ENCODE measurements at regions not wholly inside any gene's neighbourhood (a gene's known extent, or its start where the extent isn't known, plus 50 kb on each side); places are given as distances from the start of the nearest gene placed in this dataset.

- Histone ChIP-seq H3K36me3 (no peaks in the 10 kb centered on the region), H3K4me1 (no peaks in the 10 kb centered on the region), H3K9me3 (no peaks in the 10 kb centered on the region), H3K27ac (no peak overlapping the region), H3K27me3 (peaks cover 0 to 5% (median 0%) of the 10 kb centered on the region in 7 donors), H3K4me3 (no peak overlapping the region)
- ATAC-seq (no peak), DNase-seq (no peak)
- intact Hi-C loops (cut with DNase I): no loop called here
- WGBS, 2 donors: 61 to 77% methylated on average over 1 of the region's 1 CpG
- TF ChIP-seq, protein P1, sequence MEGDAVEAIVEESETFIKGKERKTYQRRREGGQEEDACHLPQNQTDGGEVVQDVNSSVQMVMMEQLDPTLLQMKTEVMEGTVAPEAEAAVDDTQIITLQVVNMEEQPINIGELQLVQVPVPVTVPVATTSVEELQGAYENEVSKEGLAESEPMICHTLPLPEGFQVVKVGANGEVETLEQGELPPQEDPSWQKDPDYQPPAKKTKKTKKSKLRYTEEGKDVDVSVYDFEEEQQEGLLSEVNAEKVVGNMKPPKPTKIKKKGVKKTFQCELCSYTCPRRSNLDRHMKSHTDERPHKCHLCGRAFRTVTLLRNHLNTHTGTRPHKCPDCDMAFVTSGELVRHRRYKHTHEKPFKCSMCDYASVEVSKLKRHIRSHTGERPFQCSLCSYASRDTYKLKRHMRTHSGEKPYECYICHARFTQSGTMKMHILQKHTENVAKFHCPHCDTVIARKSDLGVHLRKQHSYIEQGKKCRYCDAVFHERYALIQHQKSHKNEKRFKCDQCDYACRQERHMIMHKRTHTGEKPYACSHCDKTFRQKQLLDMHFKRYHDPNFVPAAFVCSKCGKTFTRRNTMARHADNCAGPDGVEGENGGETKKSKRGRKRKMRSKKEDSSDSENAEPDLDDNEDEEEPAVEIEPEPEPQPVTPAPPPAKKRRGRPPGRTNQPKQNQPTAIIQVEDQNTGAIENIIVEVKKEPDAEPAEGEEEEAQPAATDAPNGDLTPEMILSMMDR (IDR thresholded peaks at IDR 0.05): no peak
These were observed 866.3 kb downstream of the CCSER2 start for GRCh38 chr10:85194706-85195105.

- no peak for DNase-seq
- WGBS, 2 donors: 46 to 87% methylated on average over 2 of the region's 2 CpGs
- no peak for ATAC-seq
- Histone ChIP-seq H3K9me3 (no peaks in the 10 kb centered on the region), H3K4me3 (no peak overlapping the region), H3K27me3 (peaks cover 0 to 5% (median 0%) of the 10 kb centered on the region in 7 donors), H3K36me3 (no peaks in the 10 kb centered on the region), H3K4me1 (no peaks in the 10 kb centered on the region), H3K27ac (no peak overlapping the region)
- intact Hi-C loops (cut with DNase I): no loop called here
- TF ChIP-seq, protein P1 (IDR thresholded peaks at IDR 0.05): no peak
These were observed 867.2 kb downstream of the CCSER2 start for GRCh38 chr10:85195596-85195995.

DNA sequence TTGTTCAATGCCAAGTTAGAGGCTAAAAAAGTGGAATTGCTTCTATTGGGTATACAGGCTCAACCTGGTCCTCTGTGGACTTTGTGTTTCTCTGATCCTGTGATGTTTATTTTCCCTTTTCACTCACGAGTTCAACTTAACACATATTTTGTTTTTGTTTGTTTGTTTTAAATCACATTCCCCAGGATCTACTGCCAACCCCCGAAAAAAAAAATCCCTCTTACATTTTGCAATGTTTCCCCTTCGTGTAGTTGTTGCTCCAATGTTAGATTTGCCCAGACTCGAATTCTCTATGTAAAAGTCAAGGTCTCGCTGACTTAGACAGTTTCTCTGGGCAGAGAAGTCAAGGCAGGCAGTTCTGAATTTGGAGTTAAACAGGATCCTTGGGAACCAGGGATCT lies 876.4 kb downstream of the CCSER2 start:
- Histone ChIP-seq H3K4me1 (no peaks in the 10 kb centered on the region), H3K4me3 (no peak overlapping the region), H3K27ac (no peak overlapping the region), H3K27me3 (peaks cover 0 to 6% (median 0%) of the 10 kb centered on the region in 7 donors), H3K36me3 (no peaks in the 10 kb centered on the region), H3K9me3 (no peaks in the 10 kb centered on the region)
- no peak for ATAC-seq
- 73 to 88% methylated on average over 5 of the region's 5 CpGs for WGBS, 2 donors
- TF ChIP-seq, protein P1 (IDR thresholded peaks at IDR 0.05): no peak
- intact Hi-C loops (cut with DNase I): loop anchor here in 1 of 10 donors (2.0 kb wide), 1 partner anchor 18 kb away; no protein-coding TSS in a partner anchor
- DNase-seq: no peak

DNA sequence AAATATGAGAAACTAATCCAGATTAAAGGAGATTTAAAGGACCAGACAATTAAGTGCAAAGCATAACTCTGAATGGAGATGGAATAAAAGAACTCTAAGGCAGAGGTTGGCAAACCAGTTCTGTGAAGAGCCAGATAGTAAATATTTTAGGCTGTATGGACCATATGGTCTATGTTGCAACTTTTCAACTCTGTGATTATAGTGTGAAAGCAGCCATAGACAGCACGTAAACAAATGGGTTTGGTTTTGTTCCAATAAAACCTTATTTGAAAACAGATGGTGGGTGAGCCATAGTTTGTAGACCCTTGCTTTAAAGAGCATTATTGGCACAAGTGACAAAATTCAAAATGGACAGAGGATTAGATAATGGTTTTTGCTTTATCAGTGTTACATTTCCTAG lies 884.1 kb downstream of the CCSER2 start:
- 40 to 74% methylated on average over 1 of the region's 1 CpG for WGBS, 2 donors
- TF ChIP-seq, protein P1 (IDR thresholded peaks at IDR 0.05): no peak
- H3K36me3 ChIP-seq: no peaks in the 10 kb centered on the region

More for the DNA sequence above, 884.1 kb downstream of the CCSER2 start:
- ATAC-seq (no peak), DNase-seq (no peak)
- no peak overlapping the region for H3K4me3 ChIP-seq
- no peaks in the 10 kb centered on the region for H3K9me3 ChIP-seq
- peaks cover 0 to 8% (median 0%) of the 10 kb centered on the region in 7 donors for H3K27me3 ChIP-seq
- H3K4me1 ChIP-seq: no peaks in the 10 kb centered on the region
- intact Hi-C loops (cut with DNase I): no loop called here
- no peak overlapping the region for H3K27ac ChIP-seq
